Muscle of leg (tissue), 3 donors: ENCODE measurements at regions not wholly inside any gene's neighbourhood (a gene's known extent, or its start where the extent isn't known, plus 50 kb on each side); places are given as distances from the start of the nearest gene placed in this dataset.
"Not testable (repeated sequence)": the region's sequence is repeated elsewhere in the genome, so short reads cannot be mapped to it uniquely, and the experiment has no call there.

Experiments
- DNase-seq: peaks from one replicate; pipeline ENCODE4 v3.0.0; 2013
- H3K27ac ChIP-seq: one replicate; pipeline ENCODE4 v1.5.1; 2013; ENCODE audit warnings: mild to moderate bottlenecking, low read length, control low read depth
- H3K27me3 ChIP-seq: one replicate; pipeline ENCODE4 v1.6.1; 2013; ENCODE audit warnings: low read length; ENCODE audit not compliant: control insufficient read depth, insufficient read depth
- H3K36me3 ChIP-seq: one replicate; pipeline ENCODE4 v1.6.1; 2013; ENCODE audit warnings: low read length; ENCODE audit not compliant: control insufficient read depth, insufficient read depth
- H3K4me1 ChIP-seq: one replicate; pipeline ENCODE4 v1.6.1; 2013; ENCODE audit warnings: low read length; ENCODE audit not compliant: control insufficient read depth, insufficient read depth
- H3K4me3 ChIP-seq: one replicate; pipeline ENCODE4 v1.5.1; 2013; ENCODE audit warnings: low read length, control low read depth
- H3K9me3 ChIP-seq: replicated peaks from 2 replicates; pipeline ENCODE4 v1.6.1; 2013; ENCODE audit warnings: low read depth, low read length; ENCODE audit not compliant: control insufficient read depth
- WGBS: methylation state at CpG from one replicate; pipeline ENCODE4 v1.1.5; 2013; ENCODE audit warnings: missing lambda C conversion rate; ENCODE audit not compliant: insufficient coverage; 5-methylcytosine and 5-hydroxymethylcytosine counted together

DNA sequence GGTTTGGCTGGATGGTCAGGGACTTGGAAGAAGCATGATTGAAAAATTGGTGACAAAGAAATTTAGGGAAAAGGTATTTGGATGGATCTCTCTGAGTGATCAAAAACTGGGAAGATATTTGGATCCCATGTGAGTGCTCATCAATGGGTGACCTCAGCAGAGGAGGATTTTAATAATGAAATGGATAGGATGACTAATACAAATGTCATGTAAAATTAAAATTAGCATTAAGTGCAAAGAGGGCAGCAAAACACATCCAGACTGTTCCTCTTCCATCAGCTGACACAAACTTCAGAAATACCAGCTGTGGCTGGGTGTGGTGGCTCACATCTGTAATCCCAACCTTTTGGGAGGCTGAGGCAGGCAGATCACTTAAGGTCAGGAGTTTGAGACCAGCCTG is 151.7 kb downstream of the THBS2 start:
- no peaks in the 10 kb centered on the region for H3K36me3 ChIP-seq
- H3K27ac ChIP-seq = no peak overlapping the region
- H3K4me1 ChIP-seq = peaks cover 9% of the 10 kb centered on the region
- H3K27me3 ChIP-seq = no peaks in the 10 kb centered on the region
- H3K4me3 ChIP-seq = no peak overlapping the region
- H3K9me3 ChIP-seq = peaks cover 2% of the 10 kb centered on the region
- DNase-seq = peak; percentile 27

DNA sequence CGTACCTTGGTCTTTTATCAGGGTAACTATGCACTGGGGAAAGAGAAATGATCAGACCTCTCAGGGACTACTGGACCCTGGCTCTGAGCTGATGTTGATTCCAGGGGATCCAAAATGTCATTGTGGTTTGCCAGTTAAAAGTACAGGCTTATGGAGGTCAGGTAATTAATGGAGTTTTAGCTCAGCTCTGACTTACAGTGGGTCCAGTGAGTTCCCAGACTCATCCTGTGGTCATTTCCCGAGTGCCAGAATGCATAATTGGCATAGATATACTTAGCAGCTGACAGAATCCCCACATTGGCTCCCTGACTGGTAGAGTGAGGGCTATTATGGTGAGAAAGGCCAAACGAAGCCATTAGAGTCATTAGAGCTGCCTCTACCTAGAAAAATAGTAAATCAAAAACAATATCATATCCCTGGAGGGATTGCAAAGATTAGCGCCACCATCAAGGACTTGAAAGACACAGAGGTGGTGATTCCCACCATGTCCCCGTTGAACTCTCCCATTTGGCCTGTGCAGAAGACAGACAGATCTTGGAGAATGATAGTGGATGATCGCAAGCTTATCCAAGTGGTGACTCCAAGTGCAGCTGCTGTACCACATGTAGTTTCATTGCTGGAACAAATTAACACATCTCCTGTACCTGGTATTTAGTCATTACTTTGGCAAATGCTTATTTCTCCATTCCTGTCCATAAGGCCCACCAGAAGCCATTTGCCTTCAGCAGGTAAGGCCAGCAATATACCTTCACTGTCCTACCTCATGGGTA is 152.4 kb downstream of the THBS2 start:
- WGBS = 71% methylated on average over 1 of the region's 6 CpGs
- Histone ChIP-seq H3K36me3 (no peaks in the 10 kb centered on the region), H3K27me3 (no peaks in the 10 kb centered on the region), H3K4me1 (peaks cover 13% of the 10 kb centered on the region), H3K4me3 (no peak overlapping the region), H3K9me3 (peaks cover 2% of the 10 kb centered on the region), H3K27ac (no peak overlapping the region)
- no peak for DNase-seq

DNA sequence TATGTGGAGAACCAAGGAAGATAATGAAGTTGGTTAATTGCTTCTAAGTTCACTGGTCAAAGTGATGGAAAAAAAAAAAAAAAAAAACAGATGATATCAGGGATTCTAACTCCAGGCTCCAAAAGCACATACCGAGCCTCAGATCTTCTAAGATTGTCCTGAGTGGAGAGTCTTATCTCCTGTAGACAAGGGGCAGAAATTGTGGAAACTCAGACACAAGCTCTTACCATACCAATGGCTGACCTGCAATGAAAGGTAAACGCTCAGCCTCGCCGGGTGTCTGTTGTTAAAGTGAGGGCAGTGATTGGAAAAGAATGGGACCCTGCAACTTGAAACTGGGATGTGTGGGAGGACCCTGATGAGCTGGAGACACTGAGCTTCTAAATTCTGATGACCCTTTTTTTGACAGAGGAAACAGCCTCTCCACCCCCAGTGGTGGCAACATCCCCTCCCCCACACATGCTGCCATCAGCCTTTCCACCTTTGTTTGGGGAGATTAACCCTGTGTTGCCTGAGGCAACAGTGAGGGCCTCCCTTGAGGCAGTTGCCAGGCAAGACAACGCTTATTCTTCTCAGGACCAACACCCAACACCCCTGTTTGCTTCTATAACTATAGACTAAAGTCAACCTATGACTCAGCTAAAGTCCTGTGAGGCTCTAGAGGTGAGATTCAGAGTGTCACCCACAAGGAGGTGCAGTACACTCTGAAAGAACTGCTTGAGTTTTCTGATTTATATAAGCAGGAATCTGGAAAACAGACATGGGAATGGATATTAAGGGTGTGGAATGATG is 154.0 kb downstream of the THBS2 start:
- H3K27me3 ChIP-seq = no peaks in the 10 kb centered on the region
- no peak overlapping the region for H3K4me3 ChIP-seq
- no CpG with 5 or more reads among the region's 5 CpGs for WGBS
- peaks cover 2% of the 10 kb centered on the region for H3K9me3 ChIP-seq
- H3K36me3 ChIP-seq = no peaks in the 10 kb centered on the region
- peaks cover 25% of the 10 kb centered on the region for H3K4me1 ChIP-seq
- H3K27ac ChIP-seq = peak overlapping the region; percentile 82
- no peak for DNase-seq

DNA sequence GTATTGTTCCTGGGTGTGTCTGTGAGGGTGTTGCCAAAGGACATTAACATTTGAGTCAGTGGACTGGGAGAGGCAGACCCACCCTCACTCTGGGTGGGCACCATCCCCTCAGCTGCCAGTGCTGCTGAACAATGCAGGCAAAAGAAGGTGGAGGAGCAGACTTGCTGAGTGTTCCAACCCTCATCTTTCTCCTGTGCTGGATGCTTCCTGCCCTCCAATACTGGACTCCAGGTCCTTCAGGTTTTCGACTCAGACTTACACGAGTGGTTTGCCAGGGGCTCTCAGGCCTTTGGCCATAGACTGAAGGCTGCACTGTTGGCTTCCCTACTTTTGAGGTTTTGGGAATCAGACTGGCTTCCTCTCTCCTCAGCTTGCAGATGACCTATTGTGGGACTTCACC is 155.0 kb downstream of the THBS2 start:
- not testable (repeated sequence) for H3K27me3 ChIP-seq, H3K9me3 ChIP-seq, DNase-seq, H3K36me3 ChIP-seq, H3K4me3 ChIP-seq
- Histone ChIP-seq H3K27ac (peak overlapping the region; percentile 82), H3K4me1 (peaks cover 32% of the 10 kb centered on the region)
- WGBS = 50% methylated on average over 2 of the region's 2 CpGs

DNA sequence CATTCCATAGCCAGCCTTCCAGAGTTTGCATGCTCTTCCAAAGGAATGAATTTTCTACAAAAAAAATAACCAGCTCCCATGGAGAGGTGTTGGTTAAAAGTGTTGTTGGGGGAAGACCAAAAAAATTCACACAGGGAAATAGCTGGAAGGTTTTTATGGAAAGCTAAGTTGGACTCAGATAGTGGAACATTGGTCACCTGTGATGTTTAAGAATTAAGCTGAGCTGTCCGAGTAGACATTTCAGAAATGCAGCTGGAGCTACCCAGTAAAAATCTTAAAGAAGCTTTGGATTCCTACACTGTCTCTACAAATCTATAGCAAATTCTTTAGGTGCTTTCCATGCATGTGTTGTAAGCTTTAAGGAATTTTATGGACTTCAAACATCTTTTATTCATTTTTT is 155.5 kb downstream of the THBS2 start:
- H3K4me1 ChIP-seq = peaks cover 36% of the 10 kb centered on the region
- H3K9me3 ChIP-seq = peaks cover 1% of the 10 kb centered on the region
- no CpG with 5 or more reads among the region's 1 CpG for WGBS
- H3K4me3 ChIP-seq = no peak overlapping the region
- no peaks in the 10 kb centered on the region for H3K36me3 ChIP-seq
- peak; percentile 90 for DNase-seq
- peak overlapping the region; percentile 82 for H3K27ac ChIP-seq
- no peaks in the 10 kb centered on the region for H3K27me3 ChIP-seq

DNA sequence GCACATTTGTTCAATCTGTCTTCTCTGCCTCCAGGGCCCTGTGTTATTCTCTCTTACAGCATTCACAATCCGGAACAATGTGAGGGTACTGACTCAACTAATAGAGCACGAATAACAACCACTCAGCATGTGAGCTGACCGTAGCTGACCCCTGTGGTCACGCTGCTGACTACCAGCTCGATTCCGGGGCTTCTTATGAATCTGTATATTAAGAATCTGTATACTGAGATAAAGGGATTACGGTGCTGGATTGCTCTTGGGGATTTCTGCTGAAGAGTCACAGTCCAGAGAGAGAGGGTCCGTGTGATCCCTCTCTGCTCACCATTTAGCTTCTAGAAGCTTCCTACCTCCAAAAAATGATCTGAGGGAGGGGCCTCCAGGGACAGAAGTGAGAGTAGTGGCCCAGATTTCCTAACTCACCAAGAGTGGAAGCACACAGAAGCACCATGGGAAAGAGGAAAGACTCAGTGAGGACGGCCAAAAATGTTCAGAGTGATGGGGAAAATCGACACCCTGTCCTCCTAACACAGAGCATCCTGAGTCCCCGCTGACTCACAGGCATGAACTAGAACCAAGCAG is 156.2 kb downstream of the THBS2 start:
- Histone ChIP-seq H3K4me3 (no peak overlapping the region), H3K4me1 (peaks cover 36% of the 10 kb centered on the region), H3K27me3 (no peaks in the 10 kb centered on the region), H3K36me3 (no peaks in the 10 kb centered on the region), H3K9me3 (no peaks in the 10 kb centered on the region), H3K27ac (peak overlapping the region; percentile 82)
- WGBS = 57% methylated on average over 4 of the region's 11 CpGs
- peak; percentile 71 for DNase-seq

DNA sequence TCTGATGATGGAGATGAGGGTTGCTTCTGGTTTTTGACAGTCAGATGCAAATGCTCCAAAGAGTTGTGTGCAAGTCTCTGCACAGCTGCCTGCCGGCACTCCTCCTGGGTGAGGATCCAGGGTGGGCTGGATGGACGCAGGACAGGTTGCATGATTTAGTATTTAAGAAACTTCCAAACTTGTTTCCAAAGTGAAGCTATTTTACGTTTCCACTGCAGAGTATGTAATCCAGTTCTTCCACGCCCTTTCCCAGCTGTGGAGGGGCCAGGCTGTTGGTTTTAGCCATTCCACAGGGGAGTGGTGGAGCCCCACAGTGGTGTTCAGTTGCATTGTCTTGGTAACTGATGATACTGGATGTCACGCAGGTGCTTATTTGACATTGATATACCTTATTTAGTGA is 157.3 kb downstream of the THBS2 start:
- H3K9me3 ChIP-seq = no peaks in the 10 kb centered on the region
- no peaks in the 10 kb centered on the region for H3K27me3 ChIP-seq
- H3K36me3 ChIP-seq = no peaks in the 10 kb centered on the region
- H3K4me1 ChIP-seq = peaks cover 36% of the 10 kb centered on the region
- no peak overlapping the region for H3K4me3 ChIP-seq
- whole genome bisulfite sequencing = no CpG with 5 or more reads among the region's 5 CpGs
- peak overlapping the region; percentile 79 for H3K27ac ChIP-seq
- peak; percentile 88 for DNase-seq

DNA sequence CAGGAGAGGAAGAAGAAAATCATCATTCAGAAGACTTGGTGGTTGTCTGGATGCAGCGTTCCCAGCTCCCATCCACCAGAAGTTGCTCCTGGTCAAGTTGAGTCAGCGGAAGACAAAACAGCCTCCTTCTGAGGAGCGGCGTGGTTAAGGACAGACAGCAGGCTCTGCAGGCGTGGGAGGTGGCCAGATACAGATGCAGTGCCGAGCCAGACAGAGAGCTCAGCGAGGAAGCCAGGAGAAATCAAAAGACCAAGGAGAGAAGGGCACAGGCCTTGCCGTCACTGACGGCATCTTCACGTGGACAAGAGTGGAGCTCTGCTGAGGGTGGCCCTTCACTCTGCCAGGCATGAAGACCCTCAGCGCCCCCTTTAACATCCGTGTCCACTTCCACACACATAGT is 158.5 kb downstream of the THBS2 start:
- no peaks in the 10 kb centered on the region for H3K27me3 ChIP-seq
- H3K36me3 ChIP-seq = no peaks in the 10 kb centered on the region
- WGBS = 94% methylated on average over 7 of the region's 12 CpGs
- H3K4me3 ChIP-seq = no peak overlapping the region
- DNase-seq = no peak
- peak overlapping the region; percentile 29 for H3K27ac ChIP-seq
- peaks cover 36% of the 10 kb centered on the region for H3K4me1 ChIP-seq
- peaks cover 9% of the 10 kb centered on the region for H3K9me3 ChIP-seq

DNA sequence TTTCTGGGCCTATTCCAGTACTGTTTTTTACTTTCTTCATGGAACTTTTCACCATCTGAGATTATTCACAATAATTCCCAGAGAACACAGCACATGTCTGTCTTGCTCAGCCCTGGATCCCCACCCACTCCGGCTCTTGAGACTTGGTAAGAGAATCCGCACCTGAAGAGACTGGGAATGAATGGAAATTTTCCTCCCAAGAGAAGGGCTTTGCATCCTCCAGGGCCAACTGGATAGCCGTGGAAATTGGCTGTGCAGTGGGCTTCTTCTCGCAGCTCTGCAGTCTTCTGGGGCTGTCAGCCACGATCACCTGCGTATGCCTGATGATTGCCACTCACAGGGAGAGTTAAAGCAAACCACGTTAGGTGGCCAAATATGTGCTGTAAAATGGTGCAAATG is 159.1 kb downstream of the THBS2 start:
- H3K4me3 ChIP-seq = no peak overlapping the region
- H3K36me3 ChIP-seq = no peaks in the 10 kb centered on the region
- no peaks in the 10 kb centered on the region for H3K27me3 ChIP-seq
- H3K4me1 ChIP-seq = peaks cover 36% of the 10 kb centered on the region
- peaks cover 9% of the 10 kb centered on the region for H3K9me3 ChIP-seq
- H3K27ac ChIP-seq = no peak overlapping the region
- peak; percentile 62 for DNase-seq
- 60% methylated on average over 1 of the region's 7 CpGs for WGBS

DNA sequence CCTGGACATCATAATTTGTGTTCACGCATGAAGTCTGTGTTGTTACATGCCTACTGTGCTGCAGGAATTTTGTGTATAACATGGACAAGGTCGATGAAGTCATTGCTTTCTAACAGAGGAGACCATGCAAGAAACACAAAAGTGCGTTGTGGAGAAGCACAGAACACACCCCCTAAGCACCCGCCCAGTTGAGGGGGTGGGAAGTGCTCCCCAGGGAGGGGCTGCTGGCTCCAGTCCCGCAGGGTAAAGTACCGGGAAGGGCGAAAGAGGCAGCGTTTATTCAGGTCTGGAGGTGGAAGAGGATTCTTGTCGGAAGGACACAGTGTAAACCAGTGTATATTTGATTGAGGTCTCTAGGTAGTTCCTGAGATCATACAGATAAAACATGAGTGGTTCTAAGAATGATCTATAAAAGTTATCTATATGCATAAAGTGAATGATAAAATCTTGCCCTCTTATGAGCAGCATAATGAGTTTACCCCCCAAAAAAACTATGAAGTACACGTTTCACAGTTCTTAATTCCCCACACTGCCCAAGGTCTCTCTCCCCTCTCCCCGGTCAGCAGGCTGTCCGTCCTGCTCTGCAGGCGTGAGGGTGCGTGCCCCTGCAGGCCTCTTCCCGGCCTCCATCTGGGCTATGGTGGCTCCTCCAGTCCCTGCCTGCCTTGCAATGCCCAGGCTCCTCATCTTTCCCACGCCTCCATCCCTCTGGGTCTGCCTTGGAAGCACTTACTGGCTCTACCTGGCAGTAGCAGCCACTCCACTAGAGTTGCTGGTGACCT is 159.7 kb downstream of the THBS2 start:
- DNase-seq = no peak
- peaks cover 36% of the 10 kb centered on the region for H3K4me1 ChIP-seq
- WGBS = 80% methylated on average over 12 of the region's 16 CpGs

More for the DNA sequence above, 159.7 kb downstream of the THBS2 start:
- Histone ChIP-seq H3K27ac (peak overlapping the region; percentile 54), H3K4me3 (no peak overlapping the region), H3K9me3 (peaks cover 9% of the 10 kb centered on the region), H3K36me3 (no peaks in the 10 kb centered on the region), H3K27me3 (no peaks in the 10 kb centered on the region)
